Ovary (tissue), 7 donors: ENCODE measurements at regions not wholly inside any gene's neighbourhood (a gene's known extent, or its start where the extent isn't known, plus 50 kb on each side); places are given as distances from the start of the nearest gene placed in this dataset.

Experiments
- DNase-seq, 5 donors: peaks; one replicate each; pipeline ENCODE4 v3.0.0-alpha.2; 2019 to 2020
- H3K27ac ChIP-seq, 2 donors: fragments of 200-600 bp; one replicate each; pipeline versions ENCODE4 v1.5.1 to v1.8.0; 2019 to 2022
- H3K27me3 ChIP-seq: fragments of 200-600 bp; one replicate; pipeline ENCODE4 v1.8.0; 2022
- H3K36me3 ChIP-seq: fragments of 200-600 bp; sonication (generic); one replicate; pipeline ENCODE4 v1.5.1; 2019
- H3K4me1 ChIP-seq: one replicate; pipeline ENCODE4 v1.8.1; 2013; ENCODE audit warnings: mild to moderate bottlenecking, moderate library complexity; ENCODE audit not compliant: insufficient read depth
- H3K4me3 ChIP-seq: fragments of 200-600 bp; sonication (generic); one replicate; pipeline ENCODE4 v1.5.1; 2017
- H3K9me3 ChIP-seq, 2 donors: fragments of 200-600 bp in 1 of 2; sonication (generic) in 1 of 2; one replicate each; pipeline versions ENCODE4 v1.5.1 to v1.8.1; 2013 to 2019; ENCODE audit warnings: mild to moderate bottlenecking in 1 of 2, moderate library complexity in 1 of 2
- CTCF ChIP-seq, 3 donors: fragments of 450-650 bp in 2 of 3; fragments of 200-600 bp in 1 of 3; IDR thresholded peaks; one replicate each; pipeline versions ENCODE4 v1.5.1 to v1.8.0; 2016 to 2022; ENCODE audit warnings: antibody characterized with exemption in 3 of 3, mild to moderate bottlenecking in 1 of 3
- EP300 ChIP-seq: sonication (generic); formaldehyde crosslinking; IDR thresholded peaks from one replicate; pipeline ENCODE4 v1.6.1; 2017; ENCODE audit warnings: antibody characterized with exemption
- POLR2A ChIP-seq: fragments of 450-650 bp; IDR thresholded peaks from one replicate; pipeline ENCODE4 v1.6.1; 2017; ENCODE audit warnings: antibody characterized with exemption, mild to moderate bottlenecking, moderate library complexity
- WGBS, 3 donors: extraction: QIAGEN DNeasy Blood & Tissue Kit in 1 of 3; methylation state at CpG; one replicate each; pipeline versions ENCODE4 v1.1.5 to v1.1.7; 2013 to 2017; 5-methylcytosine and 5-hydroxymethylcytosine counted together
- intact Hi-C, 4 donors: fragments of 100-400 bp; cut with DNase I; formaldehyde crosslinking; loops; one replicate each; pipeline versions ENCODE4 v1.11.0 to v1.15.1; 2022 to 2023
- donor health status: DM: no; HTN: no; CAD: no; lungs with moderate emphysema.
- donor health status: DM: no; HTN: no; CAD: no.
- donor health status: Bipolar disorder and iron deficiency.
- donor health status: DM: no; HTN: no; CAD: no.
- donor health status: DM: yes; HTN: yes; CAD: no.

GRCh38 chr18:59758106-59758505, 60.9 kb upstream of the CCBE1 start:
- Histone ChIP-seq H3K9me3 (no peaks in the 10 kb centered on the region), H3K4me3 (no peak overlapping the region), H3K27me3 (no peaks in the 10 kb centered on the region), H3K36me3 (no peaks in the 10 kb centered on the region), H3K4me1 (no peaks in the 10 kb centered on the region), H3K27ac (no peak overlapping the region)
- intact Hi-C loops: no loop called here
- no peak for DNase-seq
- TF ChIP-seq EP300 (no peak), POLR2A (no peak), CTCF (IDR thresholded peaks at IDR 0.05) (no peak)
- 28 to 44% (median 44%) methylated on average over 2 of the region's 2 CpGs for WGBS, 3 donors

- Histone ChIP-seq H3K27ac (no peak overlapping the region), H3K4me1 (no peaks in the 10 kb centered on the region), H3K4me3 (no peak overlapping the region), H3K27me3 (no peaks in the 10 kb centered on the region), H3K9me3 (no peaks in the 10 kb centered on the region), H3K36me3 (no peaks in the 10 kb centered on the region)
- 13 to 21% (median 18%) methylated on average over 1 of the region's 1 CpG for WGBS, 3 donors
- TF ChIP-seq POLR2A (no peak), EP300 (no peak), CTCF (IDR thresholded peaks at IDR 0.05) (no peak)
- intact Hi-C loops: no loop called here
- no peak for DNase-seq
Observed at GRCh38 chr18:59752666-59753065, 55.4 kb upstream of the CCBE1 start.

- DNase-seq: no peak
- intact Hi-C loops: no loop called here
- TF ChIP-seq EP300 (no peak), CTCF (IDR thresholded peaks at IDR 0.05) (no peak), POLR2A (no peak)
- no peak overlapping the region for H3K4me3 ChIP-seq
- H3K4me1 ChIP-seq: no peaks in the 10 kb centered on the region
- no peak overlapping the region for H3K27ac ChIP-seq
- no peaks in the 10 kb centered on the region for H3K27me3 ChIP-seq
- H3K36me3 ChIP-seq: no peaks in the 10 kb centered on the region
- H3K9me3 ChIP-seq: no peaks in the 10 kb centered on the region
Observed at GRCh38 chr18:59751186-59751585, 54.0 kb upstream of the CCBE1 start.

GRCh38 chr18:59748628-59749360, 51.6 kb upstream of the CCBE1 start:
- TF ChIP-seq EP300 (no peak), CTCF (IDR thresholded peaks at IDR 0.05) (no peak)
- DNase-seq: no peak
- WGBS, 3 donors: 72 to 86% (median 82%) methylated on average over 2 of the region's 2 CpGs
- Histone ChIP-seq H3K9me3 (no peaks in the 10 kb centered on the region), H3K4me3 (no peak overlapping the region), H3K27ac (no peak overlapping the region), H3K36me3 (no peaks in the 10 kb centered on the region), H3K27me3 (no peaks in the 10 kb centered on the region), H3K4me1 (no peaks in the 10 kb centered on the region)
- intact Hi-C loops: no loop called here
